BE2C (cell line): ENCODE measurements at regions not wholly inside any gene's neighbourhood (a gene's known extent, or its start where the extent isn't known, plus 50 kb on each side); places are given as distances from the start of the nearest gene placed in this dataset.

ENCODE experiments used
- DNase-seq: peaks from one replicate; pipeline ENCODE4 v3.0.0-alpha.2; 2020
- H3K27me3 ChIP-seq: fragments of 250-450 bp; sonication (Bioruptor Pico); 2 replicates; pipeline ENCODE4 v1.5.1; 2020; ENCODE audit warnings: mild to moderate bottlenecking
- H3K36me3 ChIP-seq: fragments of 250-450 bp; sonication (Bioruptor Pico); 2 replicates; pipeline ENCODE4 v1.5.1; 2020; ENCODE audit warnings: mild to moderate bottlenecking
- H3K4me1 ChIP-seq: fragments of 250-450 bp; sonication (Bioruptor Pico); 2 replicates; pipeline ENCODE4 v1.5.1; 2020
- H3K4me3 ChIP-seq: 2 replicates; pipeline ENCODE4 v1.5.1; 2011; ENCODE audit warnings: low read depth, low read length
- H3K9me3 ChIP-seq: fragments of 250-450 bp; sonication (Bioruptor Pico); 2 replicates; pipeline ENCODE4 v1.5.1; 2020
- CTCF ChIP-seq: IDR thresholded peaks from 2 replicates; pipeline ENCODE4 v1.5.1; 2012; ENCODE audit warnings: mild to moderate bottlenecking, low read depth, low read length

GRCh38 chr10:60560451-60560850 is 170.8 kb upstream of the ANK3 start:
- Histone ChIP-seq H3K4me1 (no peaks in the 10 kb centered on the region), H3K4me3 (no peak overlapping the region), H3K9me3 (no peaks in the 10 kb centered on the region), H3K27me3 (no peaks in the 10 kb centered on the region), H3K36me3 (no peaks in the 10 kb centered on the region)
- TF ChIP-seq CTCF: no peak
- no peak for DNase-seq

- no peaks in the 10 kb centered on the region for H3K9me3 ChIP-seq
- no peak for DNase-seq
- no peaks in the 10 kb centered on the region for H3K4me1 ChIP-seq
- H3K27me3 ChIP-seq: no peaks in the 10 kb centered on the region
- H3K4me3 ChIP-seq: no peak overlapping the region
- H3K36me3 ChIP-seq: no peaks in the 10 kb centered on the region
- no peak for TF ChIP-seq CTCF
Measured at GRCh38 chr10:60555700-60556099, 166.0 kb upstream of the ANK3 start.

GRCh38 chr10:60549686-60550085 is 160.0 kb upstream of the ANK3 start:
- Histone ChIP-seq H3K27me3 (no peaks in the 10 kb centered on the region), H3K9me3 (no peaks in the 10 kb centered on the region), H3K4me3 (no peak overlapping the region), H3K36me3 (no peaks in the 10 kb centered on the region), H3K4me1 (no peaks in the 10 kb centered on the region)
- TF ChIP-seq CTCF: peak; percentile 54
- no peak for DNase-seq

- Histone ChIP-seq H3K9me3 (no peaks in the 10 kb centered on the region), H3K4me3 (no peak overlapping the region), H3K36me3 (no peaks in the 10 kb centered on the region), H3K27me3 (no peaks in the 10 kb centered on the region), H3K4me1 (no peaks in the 10 kb centered on the region)
- DNase-seq: no peak
- no peak for TF ChIP-seq CTCF
Measured at GRCh38 chr10:60542657-60543056, 153.0 kb upstream of the ANK3 start.

- Histone ChIP-seq H3K4me1 (no peaks in the 10 kb centered on the region), H3K4me3 (no peak overlapping the region), H3K9me3 (no peaks in the 10 kb centered on the region), H3K36me3 (no peaks in the 10 kb centered on the region), H3K27me3 (no peaks in the 10 kb centered on the region)
- DNase-seq: no peak
- no peak for TF ChIP-seq CTCF
Measured at GRCh38 chr10:60541451-60541850, 151.8 kb upstream of the ANK3 start.

GRCh38 chr10:60537697-60538096 is 148.0 kb upstream of the ANK3 start:
- no peak for TF ChIP-seq CTCF
- no peak for DNase-seq
- Histone ChIP-seq H3K36me3 (no peaks in the 10 kb centered on the region), H3K9me3 (no peaks in the 10 kb centered on the region), H3K4me1 (no peaks in the 10 kb centered on the region), H3K27me3 (no peaks in the 10 kb centered on the region), H3K4me3 (no peak overlapping the region)
